ENCODE measurements at regions not wholly inside any gene's neighbourhood (a gene's known extent, or its start where the extent isn't known, plus 50 kb on each side); places are given as distances from the start of the nearest gene placed in this dataset.

GRCh38 chr2:217563565-217563964, 439.2 kb downstream of the TNS1 start:
- BruUV-seq (replicated peaks) = no TSS peak
- no peaks in the 10 kb centered on the region for H3K9me2 ChIP-seq (ENCODE audit: insufficient read depth, low read length)
- no peaks in the 10 kb centered on the region for H3K36me3 ChIP-seq (ENCODE audit: insufficient read depth, low read length)
- ChIA-PET POLR2A (no interaction called here), CTCF (ENCODE audit: unreplicated experiment) (no interaction called here)
- no peaks in the 10 kb centered on the region for H3K4me1 ChIP-seq (ENCODE audit: insufficient read depth, low read length, poor library complexity, severe bottlenecking)
- H4K20me1 ChIP-seq (ENCODE audit: insufficient read depth, low read length) = no peaks in the 10 kb centered on the region
- no peaks in the 10 kb centered on the region for H3K9me3 ChIP-seq (ENCODE audit: low read length)
- no peaks in the 10 kb centered on the region for H3K79me2 ChIP-seq (ENCODE audit: insufficient read depth, low read depth, low read length)
- DNase-seq (ENCODE audit: low spot score) = no peak
- H3K4me3 ChIP-seq (ENCODE audit: low read depth, low read length, poor library complexity, severe bottlenecking) = no peak overlapping the region
- intact Hi-C loops (cut with micrococcal nuclease; ENCODE audit: unreplicated experiment) = no loop called here
- no peak for TF ChIP-seq EZH2phosphoT487 (IDR thresholded peaks at IDR 0.05; ENCODE audit: borderline replicate concordance, low read depth, low read length)
- H2AFZ ChIP-seq (ENCODE audit: low read length) = no peak overlapping the region
- no peak overlapping the region for H3K27ac ChIP-seq (ENCODE audit: low read depth, low read length, poor library complexity, severe bottlenecking)
- no peak overlapping the region for H3K4me2 ChIP-seq (ENCODE audit: low read length)

GRCh38 chr2:217562871-217563480, 439.8 kb downstream of the TNS1 start:
- H4K20me1 ChIP-seq (ENCODE audit: insufficient read depth, low read length) = no peaks in the 10 kb centered on the region
- H3K4me3 ChIP-seq (ENCODE audit: low read depth, low read length, poor library complexity, severe bottlenecking) = no peak overlapping the region
- no peak overlapping the region for H3K4me2 ChIP-seq (ENCODE audit: low read length)
- no peak for TF ChIP-seq EZH2phosphoT487 (IDR thresholded peaks at IDR 0.05; ENCODE audit: borderline replicate concordance, low read depth, low read length)
- TF ChIP-seq CTCF (conservative IDR thresholded peaks at IDR 0.05; ENCODE audit: low read length) = no peak
- no peaks in the 10 kb centered on the region for H3K79me2 ChIP-seq (ENCODE audit: insufficient read depth, low read depth, low read length)
- POLR2A ChIA-PET = no interaction called here
- no peak for DNase-seq (ENCODE audit: low spot score)
- H3K27ac ChIP-seq (ENCODE audit: low read depth, low read length, poor library complexity, severe bottlenecking) = no peak overlapping the region
- intact Hi-C loops (cut with micrococcal nuclease; ENCODE audit: unreplicated experiment) = no loop called here
- no TSS peak for BruUV-seq (replicated peaks)
- no peaks in the 10 kb centered on the region for H3K4me1 ChIP-seq (ENCODE audit: insufficient read depth, low read length, poor library complexity, severe bottlenecking)
- no peaks in the 10 kb centered on the region for H3K9me3 ChIP-seq (ENCODE audit: low read length)
- no peak overlapping the region for H2AFZ ChIP-seq (ENCODE audit: low read length)
- H3K36me3 ChIP-seq (ENCODE audit: insufficient read depth, low read length) = no peaks in the 10 kb centered on the region
- no peaks in the 10 kb centered on the region for H3K9me2 ChIP-seq (ENCODE audit: insufficient read depth, low read length)
- CTCF ChIA-PET (ENCODE audit: unreplicated experiment) = no interaction called here

- H3K4me2 ChIP-seq (ENCODE audit: low read length) = no peak overlapping the region
- intact Hi-C loops (cut with micrococcal nuclease; ENCODE audit: unreplicated experiment) = no loop called here
- no peaks in the 10 kb centered on the region for H4K20me1 ChIP-seq (ENCODE audit: insufficient read depth, low read length)
- DNase-seq (ENCODE audit: low spot score) = no peak
- H3K79me2 ChIP-seq (ENCODE audit: insufficient read depth, low read depth, low read length) = no peaks in the 10 kb centered on the region
- no peaks in the 10 kb centered on the region for H3K9me2 ChIP-seq (ENCODE audit: insufficient read depth, low read length)
- no peak overlapping the region for H2AFZ ChIP-seq (ENCODE audit: low read length)
- POLR2A ChIA-PET = interaction anchor here (0.6 kb wide), 1 partner anchor 1027 kb away, joined by 8 read pairs; no protein-coding TSS in a partner anchor
- H3K4me1 ChIP-seq (ENCODE audit: insufficient read depth, low read length, poor library complexity, severe bottlenecking) = no peaks in the 10 kb centered on the region
- CTCF ChIA-PET (ENCODE audit: unreplicated experiment) = no interaction called here
- TF ChIP-seq EZH2phosphoT487 (IDR thresholded peaks at IDR 0.05; ENCODE audit: borderline replicate concordance, low read depth, low read length) (no peak), CTCF (conservative IDR thresholded peaks at IDR 0.05; ENCODE audit: low read length) (no peak)
- no peaks in the 10 kb centered on the region for H3K9me3 ChIP-seq (ENCODE audit: low read length)
- BruUV-seq (replicated peaks) = no TSS peak
- H3K27ac ChIP-seq (ENCODE audit: low read depth, low read length, poor library complexity, severe bottlenecking) = no peak overlapping the region
- H3K36me3 ChIP-seq (ENCODE audit: insufficient read depth, low read length) = no peaks in the 10 kb centered on the region
- H3K4me3 ChIP-seq (ENCODE audit: low read depth, low read length, poor library complexity, severe bottlenecking) = no peak overlapping the region
Measured at GRCh38 chr2:217559084-217559483, 443.7 kb downstream of the TNS1 start.
